Spleen (tissue), 8 donors: ENCODE measurements at regions not wholly inside any gene's neighbourhood (a gene's known extent, or its start where the extent isn't known, plus 50 kb on each side); places are given as distances from the start of the nearest gene placed in this dataset.

ENCODE experiments used
- DNase-seq: peaks from one replicate; pipeline ENCODE4 v3.0.0-alpha.2; 2020
- H3K27ac ChIP-seq, 8 donors: fragments of 200-600 bp; sonication (generic) in 7 of 8; 1 replicate in 4 of 8; 2 replicates in 4 of 8; pipeline versions ENCODE4 v1.5.0 to v1.8.0; 2016 to 2021; ENCODE audit warnings: inconsistent platforms in 4 of 8, mild to moderate bottlenecking in 4 of 8, moderate library complexity in 1 of 8
- H3K27me3 ChIP-seq, 7 donors: fragments of 200-600 bp; sonication (generic) in 6 of 7; replicated peaks in 1 of 7; 1 replicate in 4 of 7; 2 replicates in 3 of 7; pipeline versions ENCODE4 v1.5.0 to v1.8.0; 2016 to 2021; ENCODE audit warnings: inconsistent platforms in 3 of 7, mild to moderate bottlenecking in 1 of 7
- H3K36me3 ChIP-seq, 6 donors: fragments of 200-600 bp; sonication (generic) in 5 of 6; 1 replicate in 4 of 6; 2 replicates in 2 of 6; pipeline versions ENCODE4 v1.5.0 to v1.8.0; 2016 to 2021; ENCODE audit warnings: inconsistent platforms in 2 of 6
- H3K4me1 ChIP-seq, 6 donors: fragments of 200-600 bp; sonication (generic) in 5 of 6; 1 replicate in 3 of 6; 2 replicates in 3 of 6; pipeline versions ENCODE4 v1.5.0 to v1.8.0; 2016 to 2021; ENCODE audit warnings: inconsistent platforms in 3 of 6
- H3K4me3 ChIP-seq, 8 donors: fragments of 200-600 bp; sonication (generic) in 7 of 8; 1 replicate in 4 of 8; 2 replicates in 4 of 8; pipeline versions ENCODE4 v1.5.0 to v1.8.0; 2016 to 2021; ENCODE audit warnings: inconsistent platforms in 4 of 8, mild to moderate bottlenecking in 4 of 8, moderate library complexity in 2 of 8
- H3K9me3 ChIP-seq, 8 donors: fragments of 200-600 bp; sonication (generic) in 7 of 8; 1 replicate in 4 of 8; 2 replicates in 4 of 8; pipeline versions ENCODE4 v1.5.0 to v1.8.0; 2016 to 2021; ENCODE audit warnings: inconsistent platforms in 4 of 8
- POLR2AphosphoS5 ChIP-seq, 3 donors: sonication (generic); formaldehyde crosslinking; IDR thresholded peaks; one replicate each; pipeline ENCODE4 v1.5.1; 2017; ENCODE audit warnings: antibody characterized with exemption in 3 of 3
- intact Hi-C: fragments of 100-400 bp; cut with DNase I; formaldehyde crosslinking; loops from one replicate; pipeline ENCODE4 v1.15.0; 2023; ENCODE audit warnings: low total_unique reads
- small RNA-seq, 4 donors: library from RNA; depleted of rRNA; stranded (forward); fragments of <200 nt; gene quantifications; one replicate each; pipeline ENCODE3, GENCODE V24; 2016
- TF ChIP-seq, protein P1 (sequence below), 11 experiments: fragments of 200-600 bp in 7 of 11; fragments of 450-650 bp in 4 of 11; sonication (generic) in 4 of 11; IDR thresholded peaks in 8 of 11; conservative IDR thresholded peaks in 3 of 11; 1 replicate in 7 of 11; 2 replicates in 4 of 11; pipeline versions ENCODE4 v1.4.0 to v1.8.0; 2016 to 2021; ENCODE audit warnings: antibody characterized with exemption in 11 of 11, inconsistent platforms in 4 of 11, mild to moderate bottlenecking in 1 of 11
- donor health status: DM: no; HTN: no; CAD: no; lungs with moderate emphysema.
- donor health status: DM: no; HTN: no; CAD: no.
- donor health status: DM: no; HTN: no; CAD: no.
- donor health status: DM: yes; HTN: yes; CAD: no.

DNA sequence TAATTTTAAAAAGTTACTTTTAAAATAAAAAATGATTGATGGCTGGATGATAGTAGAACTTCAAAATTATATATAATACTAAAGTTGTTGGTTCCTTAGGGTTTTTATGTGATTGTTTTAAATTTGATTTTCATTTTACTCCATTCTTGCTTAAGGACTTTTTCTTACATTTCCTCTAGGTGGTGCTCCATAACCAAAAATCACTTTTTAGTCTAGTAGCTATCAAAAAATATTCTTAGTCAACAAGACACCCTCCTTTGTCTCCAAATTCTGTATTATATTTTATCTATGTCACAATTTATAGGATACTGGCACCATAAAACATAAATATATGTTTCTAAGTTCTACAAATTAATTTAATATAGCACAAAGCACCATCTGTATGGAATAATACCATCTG is 67.2 kb upstream of the BRWD3 start:
- intact Hi-C loops, result no loop called here
- Histone ChIP-seq H3K4me3 (no peak overlapping the region), H3K27ac (no peak overlapping the region), H3K9me3 (no peaks in the 10 kb centered on the region), H3K27me3 (no peaks in the 10 kb centered on the region), H3K4me1 (no peaks in the 10 kb centered on the region), H3K36me3 (no peaks in the 10 kb centered on the region)
- no peak for DNase-seq
- TF ChIP-seq, protein P1, sequence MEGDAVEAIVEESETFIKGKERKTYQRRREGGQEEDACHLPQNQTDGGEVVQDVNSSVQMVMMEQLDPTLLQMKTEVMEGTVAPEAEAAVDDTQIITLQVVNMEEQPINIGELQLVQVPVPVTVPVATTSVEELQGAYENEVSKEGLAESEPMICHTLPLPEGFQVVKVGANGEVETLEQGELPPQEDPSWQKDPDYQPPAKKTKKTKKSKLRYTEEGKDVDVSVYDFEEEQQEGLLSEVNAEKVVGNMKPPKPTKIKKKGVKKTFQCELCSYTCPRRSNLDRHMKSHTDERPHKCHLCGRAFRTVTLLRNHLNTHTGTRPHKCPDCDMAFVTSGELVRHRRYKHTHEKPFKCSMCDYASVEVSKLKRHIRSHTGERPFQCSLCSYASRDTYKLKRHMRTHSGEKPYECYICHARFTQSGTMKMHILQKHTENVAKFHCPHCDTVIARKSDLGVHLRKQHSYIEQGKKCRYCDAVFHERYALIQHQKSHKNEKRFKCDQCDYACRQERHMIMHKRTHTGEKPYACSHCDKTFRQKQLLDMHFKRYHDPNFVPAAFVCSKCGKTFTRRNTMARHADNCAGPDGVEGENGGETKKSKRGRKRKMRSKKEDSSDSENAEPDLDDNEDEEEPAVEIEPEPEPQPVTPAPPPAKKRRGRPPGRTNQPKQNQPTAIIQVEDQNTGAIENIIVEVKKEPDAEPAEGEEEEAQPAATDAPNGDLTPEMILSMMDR (IDR thresholded peaks at IDR 0.05 in 8 of 11, conservative IDR thresholded peaks at IDR 0.05 in 3 of 11), result peak in 7 of 11 experiments; percentile 26 to 47 (median 33)
- TF ChIP-seq POLR2AphosphoS5 (IDR thresholded peaks at IDR 0.05), result no peak

Small RNAs in the stretch of these regions (small RNA-seq; reads per million reads assigned to genes)
- 0 reads per million in 4 donors for gene RNU6-493P
